NT2/D1 (cell line): ENCODE measurements at regions not wholly inside any gene's neighbourhood (a gene's known extent, or its start where the extent isn't known, plus 50 kb on each side); places are given as distances from the start of the nearest gene placed in this dataset.
"Not testable (repeated sequence)": the region's sequence is repeated elsewhere in the genome, so short reads cannot be mapped to it uniquely, and the experiment has no call there.

Experiments
- DNase-seq: peaks from one replicate; pipeline ENCODE4 v3.0.0-alpha.2; 2011; ENCODE audit warnings: low read depth, low spot score
- H3K27me3 ChIP-seq: 2 replicates; pipeline ENCODE4 v1.6.0; 2011; ENCODE audit warnings: mild to moderate bottlenecking; ENCODE audit not compliant: insufficient read length, insufficient read depth
- H3K36me3 ChIP-seq: 2 replicates; pipeline ENCODE4 v1.6.1; 2011; ENCODE audit warnings: mild to moderate bottlenecking, low read length, mixed read lengths; ENCODE audit not compliant: insufficient read depth, insufficient read length
- H3K4me1 ChIP-seq: 2 replicates; pipeline ENCODE4 v1.5.1; 2011; ENCODE audit not compliant: insufficient read depth, insufficient read length
- H3K4me3 ChIP-seq: 2 replicates; pipeline ENCODE4 v1.5.1; 2011; ENCODE audit warnings: low read depth; ENCODE audit not compliant: insufficient read length
- H3K9ac ChIP-seq: 2 replicates; pipeline ENCODE4 v1.6.0; 2011; ENCODE audit warnings: low read depth; ENCODE audit not compliant: insufficient read length
- H3K9me3 ChIP-seq: 2 replicates; pipeline ENCODE4 v1.5.1; 2011; ENCODE audit warnings: mild to moderate bottlenecking, low read length; ENCODE audit not compliant: insufficient read depth
- SUZ12 ChIP-seq: IDR thresholded peaks from 2 replicates; pipeline ENCODE4 v1.6.1; 2011; ENCODE audit not compliant: insufficient read length, insufficient read depth; ENCODE audit errors: extremely low read depth
- YY1 ChIP-seq: IDR thresholded peaks from 2 replicates; pipeline ENCODE4 v1.6.1; 2011; ENCODE audit not compliant: insufficient read length, insufficient read depth
- ZNF274 ChIP-seq: IDR thresholded peaks from 2 replicates; pipeline ENCODE4 v1.6.1; 2011; ENCODE audit warnings: mild to moderate bottlenecking, low read depth, low read length

- H3K9ac ChIP-seq = no peak overlapping the region
- no peak overlapping the region for H3K4me3 ChIP-seq
- no peak for TF ChIP-seq YY1
- TF ChIP-seq SUZ12 = no peak
- TF ChIP-seq ZNF274 = no peak
- DNase-seq = no peak
- no peaks in the 10 kb centered on the region for H3K36me3 ChIP-seq
- H3K27me3 ChIP-seq = no peaks in the 10 kb centered on the region
- H3K9me3 ChIP-seq = no peaks in the 10 kb centered on the region
- no peaks in the 10 kb centered on the region for H3K4me1 ChIP-seq
Measured at GRCh38 chr18:4758980-4759379, 303.9 kb upstream of the DLGAP1 start.

- no peak overlapping the region for H3K4me3 ChIP-seq
- 0 out of 2 replicates have a peak, but pooled peaks cover 6% of the 10 kb centered on the region for H3K9me3 ChIP-seq
- no peaks in the 10 kb centered on the region for H3K4me1 ChIP-seq
- TF ChIP-seq SUZ12 (no peak), ZNF274 (no peak), YY1 (no peak)
- no peak for DNase-seq
- no peaks in the 10 kb centered on the region for H3K27me3 ChIP-seq
- H3K36me3 ChIP-seq = no peaks in the 10 kb centered on the region
- H3K9ac ChIP-seq = no peak overlapping the region
Measured at GRCh38 chr18:4755848-4756247, 300.7 kb upstream of the DLGAP1 start.

GRCh38 chr18:4753151-4753550 is 298.0 kb upstream of the DLGAP1 start:
- H3K36me3 ChIP-seq = not testable (repeated sequence)

GRCh38 chr18:4751523-4751922 is 296.4 kb upstream of the DLGAP1 start:
- TF ChIP-seq YY1 = no peak
- no peak for TF ChIP-seq SUZ12
- TF ChIP-seq ZNF274 = no peak
- H3K27me3 ChIP-seq = no peaks in the 10 kb centered on the region
- H3K9ac ChIP-seq = no peak overlapping the region
- 0 out of 2 replicates have a peak, but pooled peaks cover 6% of the 10 kb centered on the region for H3K9me3 ChIP-seq
- H3K36me3 ChIP-seq = no peaks in the 10 kb centered on the region
- no peaks in the 10 kb centered on the region for H3K4me1 ChIP-seq
- H3K4me3 ChIP-seq = no peak overlapping the region
- no peak for DNase-seq

More at GRCh38 chr18:4753151-4753550, 298.0 kb upstream of the DLGAP1 start:
- H3K4me3 ChIP-seq, H3K4me1 ChIP-seq, H3K27me3 ChIP-seq, DNase-seq, H3K9ac ChIP-seq, H3K9me3 ChIP-seq: not testable (repeated sequence)

GRCh38 chr18:4750393-4751346 is 295.6 kb upstream of the DLGAP1 start:
- no peak overlapping the region for H3K9ac ChIP-seq
- TF ChIP-seq YY1 (no peak), ZNF274 (no peak), SUZ12 (no peak)
- H3K9me3 ChIP-seq = peaks cover 12% of the 10 kb centered on the region
- no peaks in the 10 kb centered on the region for H3K36me3 ChIP-seq
- DNase-seq = no peak
- no peaks in the 10 kb centered on the region for H3K27me3 ChIP-seq
- H3K4me1 ChIP-seq = no peaks in the 10 kb centered on the region
- no peak overlapping the region for H3K4me3 ChIP-seq

- DNase-seq = no peak
- H3K27me3 ChIP-seq = no peaks in the 10 kb centered on the region
- H3K4me1 ChIP-seq = no peaks in the 10 kb centered on the region
- no peak overlapping the region for H3K9ac ChIP-seq
- H3K36me3 ChIP-seq = no peaks in the 10 kb centered on the region
- peaks cover 15% of the 10 kb centered on the region for H3K9me3 ChIP-seq
- H3K4me3 ChIP-seq = no peak overlapping the region
- no peak for TF ChIP-seq ZNF274
- TF ChIP-seq SUZ12 = no peak
- TF ChIP-seq YY1 = no peak
Measured at GRCh38 chr18:4748975-4749374, 293.9 kb upstream of the DLGAP1 start.

GRCh38 chr18:4734903-4735302 is 279.8 kb upstream of the DLGAP1 start:
- Histone ChIP-seq H3K27me3 (no peaks in the 10 kb centered on the region), H3K4me3 (no peak overlapping the region), H3K9ac (no peak overlapping the region), H3K4me1 (no peaks in the 10 kb centered on the region), H3K36me3 (no peaks in the 10 kb centered on the region), H3K9me3 (no peaks in the 10 kb centered on the region)
- DNase-seq = no peak
- TF ChIP-seq YY1 = no peak
- TF ChIP-seq ZNF274 = no peak
- no peak for TF ChIP-seq SUZ12
